GM12865 (cell line): ENCODE measurements at regions not wholly inside any gene's neighbourhood (a gene's known extent, or its start where the extent isn't known, plus 50 kb on each side); places are given as distances from the start of the nearest gene placed in this dataset.

ENCODE experiments used
- DNase-seq: peaks from one replicate; pipeline ENCODE4 v3.0.0; 2010; ENCODE audit warnings: low read depth
- H3K4me3 ChIP-seq: 2 replicates; pipeline ENCODE4 v1.5.1; 2011; ENCODE audit warnings: mild to moderate bottlenecking, low read depth, low read length, control low read depth
- TF ChIP-seq, protein P1 (sequence below): IDR thresholded peaks from 2 replicates; pipeline ENCODE4 v1.5.1; 2011; ENCODE audit warnings: low read length, control low read depth, low read depth, inconsistent platforms; ENCODE audit not compliant: insufficient read depth; ENCODE audit errors: missing control alignments

GRCh38 chr5:30600892-30601291, 592.6 kb upstream of the CDH6 start:
- no peak for DNase-seq
- TF ChIP-seq, protein P1, sequence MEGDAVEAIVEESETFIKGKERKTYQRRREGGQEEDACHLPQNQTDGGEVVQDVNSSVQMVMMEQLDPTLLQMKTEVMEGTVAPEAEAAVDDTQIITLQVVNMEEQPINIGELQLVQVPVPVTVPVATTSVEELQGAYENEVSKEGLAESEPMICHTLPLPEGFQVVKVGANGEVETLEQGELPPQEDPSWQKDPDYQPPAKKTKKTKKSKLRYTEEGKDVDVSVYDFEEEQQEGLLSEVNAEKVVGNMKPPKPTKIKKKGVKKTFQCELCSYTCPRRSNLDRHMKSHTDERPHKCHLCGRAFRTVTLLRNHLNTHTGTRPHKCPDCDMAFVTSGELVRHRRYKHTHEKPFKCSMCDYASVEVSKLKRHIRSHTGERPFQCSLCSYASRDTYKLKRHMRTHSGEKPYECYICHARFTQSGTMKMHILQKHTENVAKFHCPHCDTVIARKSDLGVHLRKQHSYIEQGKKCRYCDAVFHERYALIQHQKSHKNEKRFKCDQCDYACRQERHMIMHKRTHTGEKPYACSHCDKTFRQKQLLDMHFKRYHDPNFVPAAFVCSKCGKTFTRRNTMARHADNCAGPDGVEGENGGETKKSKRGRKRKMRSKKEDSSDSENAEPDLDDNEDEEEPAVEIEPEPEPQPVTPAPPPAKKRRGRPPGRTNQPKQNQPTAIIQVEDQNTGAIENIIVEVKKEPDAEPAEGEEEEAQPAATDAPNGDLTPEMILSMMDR, result no peak
- H3K4me3 ChIP-seq, result no peak overlapping the region

DNA sequence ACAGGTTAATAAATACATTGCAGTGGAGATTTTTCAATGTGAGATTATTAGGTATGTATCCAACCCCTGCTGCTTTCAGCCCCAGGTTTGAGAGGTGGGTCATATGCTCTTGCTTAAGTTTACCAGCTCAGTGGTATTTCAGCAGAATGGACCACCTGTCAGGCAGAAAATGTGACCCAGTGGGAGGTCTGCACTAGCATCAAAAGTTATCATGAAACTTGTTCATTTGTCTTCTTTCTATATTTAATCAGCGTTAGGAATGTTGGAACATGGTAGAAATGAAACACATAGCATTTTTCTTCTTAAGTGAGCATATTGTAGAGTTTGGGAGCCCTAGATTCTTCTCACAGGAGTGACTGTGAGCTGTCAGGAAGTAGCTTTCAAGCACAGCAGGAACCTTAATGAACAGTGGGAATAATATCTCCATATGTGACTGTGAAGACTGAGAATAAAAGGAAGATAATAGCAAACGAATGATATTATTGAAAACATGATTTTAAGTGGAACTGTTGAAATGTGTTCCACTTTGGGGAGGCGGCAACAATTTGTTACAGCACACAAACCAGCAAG, 596.9 kb upstream of the CDH6 start:
- DNase-seq, result no peak
- TF ChIP-seq, protein P1, result no peak
- no peak overlapping the region for H3K4me3 ChIP-seq

- TF ChIP-seq, protein P1, result no peak
- H3K4me3 ChIP-seq, result no peak overlapping the region
- DNase-seq, result no peak
These were observed 599.2 kb upstream of the CDH6 start for GRCh38 chr5:30594331-30594730.

DNA sequence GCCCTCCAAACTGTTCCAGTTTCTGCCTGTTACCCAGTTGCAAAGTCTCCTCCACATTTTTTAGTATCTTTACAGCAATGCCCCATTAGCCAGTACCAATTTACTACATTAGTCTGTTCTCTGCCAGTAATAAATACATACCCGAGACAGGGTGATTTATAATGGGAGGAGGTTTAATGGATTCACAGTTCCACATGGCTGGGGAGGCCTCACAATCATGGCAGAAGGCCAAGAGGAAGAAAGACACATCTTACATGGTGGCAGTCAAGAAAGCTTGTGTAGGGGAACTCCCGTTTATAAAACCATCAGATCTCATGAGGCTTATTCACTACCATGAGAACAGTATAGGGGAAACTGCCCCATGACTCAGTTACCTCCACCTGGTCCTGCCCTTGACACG, 600.7 kb upstream of the CDH6 start:
- no peak for DNase-seq
- TF ChIP-seq, protein P1, result no peak
- H3K4me3 ChIP-seq, result no peak overlapping the region

DNA sequence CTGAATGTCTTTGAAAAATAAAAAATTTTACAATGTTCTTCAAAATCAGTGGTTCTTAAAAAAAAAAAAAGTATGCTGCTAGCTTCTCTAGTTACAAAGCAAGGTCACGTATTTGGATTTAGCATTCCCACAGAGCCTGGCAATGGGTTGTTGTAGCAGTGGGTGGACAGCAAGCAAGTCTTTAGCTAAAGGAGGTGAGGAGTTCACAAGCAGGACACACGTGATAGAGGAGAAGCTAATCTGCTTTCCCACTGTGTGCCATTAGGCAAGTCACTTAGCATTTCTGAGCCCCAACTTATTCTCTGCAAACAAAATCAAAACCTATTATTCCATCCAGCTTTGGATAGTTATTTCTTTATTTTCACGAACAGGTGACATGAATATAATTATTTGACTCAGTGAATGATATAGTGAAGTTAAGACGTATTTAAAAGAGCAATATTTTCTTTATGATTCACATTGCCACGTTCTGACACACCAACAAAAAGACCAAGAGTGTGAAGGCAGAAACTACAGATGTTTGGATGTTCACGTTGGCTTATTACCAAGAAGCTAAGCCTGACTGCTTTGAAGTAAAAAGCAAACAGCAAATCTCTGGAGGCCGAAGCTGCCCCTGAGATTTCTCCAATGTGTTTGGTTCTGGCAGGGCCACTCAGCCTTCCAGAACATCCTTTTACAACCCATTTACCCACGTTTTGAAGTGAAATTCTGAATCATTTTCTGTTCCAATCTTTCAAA, 612.1 kb upstream of the CDH6 start:
- TF ChIP-seq, protein P1, result no peak
- H3K4me3 ChIP-seq, result no peak overlapping the region
- no peak for DNase-seq

DNA sequence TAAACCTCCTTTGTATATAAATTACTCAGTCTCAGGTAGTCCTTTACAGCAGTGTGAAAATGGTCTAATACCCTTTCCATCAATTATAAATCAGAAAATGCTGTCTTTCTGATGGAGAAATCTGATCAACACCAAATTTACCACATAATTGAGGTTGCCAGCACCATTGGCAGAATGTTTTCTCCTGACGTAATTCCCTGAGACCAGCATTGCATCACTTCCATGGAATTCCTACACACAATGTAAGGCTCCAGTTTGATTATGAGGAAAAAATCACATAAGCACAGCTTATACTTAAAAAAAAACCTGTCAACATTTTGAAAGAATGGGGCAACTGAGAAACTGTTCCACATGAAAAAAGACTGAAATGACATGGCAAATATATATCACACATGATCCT, 618.7 kb upstream of the CDH6 start:
- no peak for DNase-seq
- no peak overlapping the region for H3K4me3 ChIP-seq
- TF ChIP-seq, protein P1, result no peak

GRCh38 chr5:30572279-30572678, 621.2 kb upstream of the CDH6 start:
- DNase-seq, result no peak
- TF ChIP-seq, protein P1, result no peak
- no peak overlapping the region for H3K4me3 ChIP-seq
